NOMO-1 (cell line): ENCODE measurements at regions not wholly inside any gene's neighbourhood (a gene's known extent, or its start where the extent isn't known, plus 50 kb on each side); places are given as distances from the start of the nearest gene placed in this dataset.
A peak's percentile ranks its signal among the peaks of the same experiment; 100 is the strongest.

ENCODE experiments used
- DNase-seq, 2 experiments: peaks; one replicate each; lab custom pipeline; 2025; ENCODE audit not compliant: unreplicated experiment in 2 of 2; lab: John Stamatoyannopoulos, UW

DNA sequence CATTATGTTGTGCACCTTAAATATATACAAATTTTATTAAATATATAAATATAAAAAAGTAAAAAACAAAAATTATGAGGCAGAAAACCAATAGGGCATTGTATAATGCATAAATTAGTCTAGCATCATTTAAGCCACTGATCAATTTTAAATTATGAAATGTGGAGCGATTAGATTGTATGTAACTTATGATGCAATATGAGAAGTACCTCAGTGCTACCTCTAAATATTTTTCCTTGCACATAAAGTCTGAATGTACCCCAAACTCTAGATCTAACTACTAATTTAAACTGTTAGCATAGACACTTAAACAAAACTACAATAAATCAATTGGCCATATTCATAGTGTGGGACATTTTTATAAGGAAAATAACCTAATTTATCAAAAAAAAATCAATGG is 1178.5 kb upstream of the MIR17HG start:
- no peak for DNase-seq

DNA sequence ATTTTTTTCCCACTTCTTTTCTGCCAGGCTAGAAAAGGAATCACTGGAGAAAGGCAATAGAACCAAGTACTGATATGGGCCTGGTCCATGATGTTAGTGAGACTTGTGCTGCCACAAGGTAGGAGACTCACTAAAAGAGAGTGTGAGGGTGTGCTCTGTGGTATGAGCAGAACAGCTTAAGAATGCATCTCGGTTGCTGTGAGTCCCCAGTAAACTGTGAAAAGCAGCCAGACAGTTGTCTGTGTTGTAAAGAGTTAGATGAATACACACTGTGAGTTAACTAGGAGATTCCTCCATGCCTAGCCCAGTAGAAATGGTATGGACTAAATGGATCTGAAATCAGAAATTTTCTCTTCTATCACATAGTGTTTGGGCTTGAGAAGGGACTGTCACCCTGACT is 1177.3 kb upstream of the MIR17HG start:
- no peak for DNase-seq

DNA sequence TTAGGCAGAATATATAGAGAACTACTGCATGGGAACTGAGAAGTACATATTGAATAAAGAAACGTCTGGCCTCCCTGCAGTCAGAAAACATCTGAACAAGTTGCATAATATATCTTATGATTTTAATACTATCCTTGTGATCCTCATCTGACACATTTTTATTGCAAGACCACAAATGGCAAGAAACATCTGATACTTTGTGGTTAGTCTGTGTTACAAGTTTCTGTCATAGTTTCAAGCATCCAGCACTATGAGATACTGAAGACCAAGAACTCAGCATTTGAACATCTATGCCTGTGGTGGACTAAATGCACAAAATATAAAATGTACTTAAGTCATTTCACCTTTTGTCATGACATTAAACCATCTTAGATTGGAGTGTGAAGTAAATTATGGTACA is 1175.8 kb upstream of the MIR17HG start:
- DNase-seq, result no peak

- no peak for DNase-seq
These were observed 1170.0 kb upstream of the MIR17HG start for GRCh38 chr13:90177512-90177911.

DNA sequence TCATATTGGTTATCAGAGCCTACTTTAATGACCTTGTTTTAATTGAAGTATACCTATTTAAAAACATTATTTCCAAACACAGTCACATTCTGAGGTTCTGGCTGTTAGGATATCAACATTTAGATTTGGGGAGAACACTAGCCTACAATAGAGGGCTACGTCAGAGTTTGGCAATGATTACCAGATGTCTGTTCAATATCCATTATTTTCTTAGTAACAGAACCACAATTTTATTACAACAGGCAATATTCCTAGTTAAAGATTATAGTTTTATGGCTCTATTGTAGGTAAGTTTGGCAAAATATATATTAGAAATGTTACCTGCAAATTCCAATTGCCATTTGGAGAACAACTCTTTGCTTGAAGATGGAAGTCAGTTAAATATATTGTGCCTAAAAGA is 1163.1 kb upstream of the MIR17HG start:
- DNase-seq, result no peak

- no peak for DNase-seq
These were observed 1161.8 kb upstream of the MIR17HG start for GRCh38 chr13:90185734-90186133.

DNA sequence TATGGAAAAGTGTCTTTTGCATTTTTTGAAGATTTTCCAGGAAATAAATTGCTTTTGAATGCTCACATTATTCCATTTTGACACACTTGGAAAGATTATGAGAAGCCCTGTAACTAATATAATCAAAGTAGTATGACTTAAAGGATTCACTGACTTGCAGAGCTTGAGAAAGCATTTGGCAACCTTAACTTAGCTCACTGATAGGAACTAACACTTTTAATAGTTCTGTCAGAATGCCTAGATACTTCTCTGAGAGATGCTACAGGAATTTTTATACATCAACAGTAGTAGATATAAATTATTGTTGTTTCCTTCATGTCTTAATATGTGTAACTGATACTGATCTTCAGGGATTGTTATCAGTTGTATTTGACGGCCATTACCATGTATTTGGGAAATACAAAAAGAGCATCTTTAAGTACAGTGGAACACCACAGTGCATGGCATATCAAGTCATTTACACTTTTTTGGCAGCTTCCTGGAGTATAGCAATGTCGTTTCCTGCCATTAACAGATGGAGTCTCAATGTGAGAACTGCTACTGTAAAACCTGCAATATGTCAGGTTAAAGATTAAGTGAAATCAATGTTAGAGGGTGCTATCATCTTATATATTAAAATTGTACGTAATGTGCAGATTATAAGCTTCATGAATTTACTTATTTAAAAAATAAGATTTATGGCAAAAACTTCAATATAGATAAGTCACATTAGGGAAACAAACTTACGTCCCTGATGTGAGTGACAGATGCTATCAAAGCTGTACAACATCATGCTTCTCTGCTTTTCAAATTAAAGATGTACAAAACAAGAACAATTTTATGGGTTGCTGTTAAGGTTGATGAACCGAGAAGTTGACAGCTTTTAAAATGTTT is 1159.8 kb upstream of the MIR17HG start:
- DNase-seq, result no peak

- no peak for DNase-seq
These were observed 1159.2 kb upstream of the MIR17HG start for GRCh38 chr13:90188351-90188636.

DNA sequence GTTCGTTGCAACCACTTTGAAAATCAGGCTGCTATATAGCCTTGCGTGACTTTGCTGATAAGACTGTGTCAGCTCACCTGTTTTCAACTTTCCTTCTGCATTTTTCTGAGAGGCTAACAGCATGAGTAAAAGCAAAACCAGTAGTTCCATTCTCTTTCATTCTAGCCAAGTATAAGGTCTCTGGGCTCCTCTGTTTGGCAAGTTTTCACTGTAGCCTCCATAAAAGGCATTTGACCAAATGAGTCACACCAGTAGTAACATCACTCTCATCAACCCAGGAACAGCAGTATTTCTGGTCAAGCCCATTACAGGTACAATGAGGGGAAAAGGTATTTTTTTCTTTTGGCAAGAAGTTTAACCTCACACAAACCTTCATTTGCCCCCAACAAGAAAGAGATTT is 1149.8 kb upstream of the MIR17HG start:
- DNase-seq, result no peak

- no peak for DNase-seq
These were observed 1146.3 kb upstream of the MIR17HG start for GRCh38 chr13:90201202-90201601.

- no peak for DNase-seq
These were observed 1145.6 kb upstream of the MIR17HG start for GRCh38 chr13:90201676-90202460.

DNA sequence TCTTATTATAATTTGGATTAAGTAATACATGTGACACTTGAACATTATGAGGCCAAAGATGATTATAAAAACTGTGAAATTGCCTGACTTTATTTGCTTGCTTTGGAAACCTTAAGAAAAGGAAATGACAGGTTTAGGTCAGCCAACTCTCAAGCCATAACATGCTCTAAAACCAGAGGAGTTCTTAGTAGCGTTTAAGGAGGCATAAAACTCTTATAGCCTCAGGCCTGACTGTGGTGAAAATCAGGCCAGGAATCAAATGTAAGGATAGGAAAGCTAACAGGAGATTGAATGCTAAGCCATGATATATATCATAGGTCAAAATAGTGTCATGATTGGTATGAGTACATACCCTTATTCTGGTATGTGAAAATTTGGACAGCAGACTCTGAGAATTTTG is 1142.4 kb upstream of the MIR17HG start:
- DNase-seq, result no peak

GRCh38 chr13:90205911-90206310 is 1141.6 kb upstream of the MIR17HG start:
- DNase-seq, result no peak

DNA sequence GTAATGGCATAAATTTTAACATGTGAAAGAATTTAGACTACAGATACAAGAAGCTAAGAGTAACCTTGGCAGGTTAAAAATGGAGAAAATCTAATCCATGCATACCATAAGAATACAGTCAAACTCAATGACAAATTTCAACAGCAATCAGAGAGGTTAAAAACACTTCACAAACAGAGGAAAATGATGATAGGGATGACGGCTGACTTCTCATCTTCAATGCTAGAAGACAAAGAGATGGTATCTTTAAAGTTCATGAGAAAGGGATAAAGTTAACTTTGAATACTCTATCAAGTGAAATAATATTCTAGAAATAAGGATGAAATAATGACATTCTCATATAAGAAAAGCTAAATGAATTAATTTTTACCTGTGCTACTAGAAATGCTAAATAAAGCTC is 1130.2 kb upstream of the MIR17HG start:
- DNase-seq, result no peak

- no peak for DNase-seq
These were observed 1124.7 kb upstream of the MIR17HG start for GRCh38 chr13:90222758-90223157.

DNA sequence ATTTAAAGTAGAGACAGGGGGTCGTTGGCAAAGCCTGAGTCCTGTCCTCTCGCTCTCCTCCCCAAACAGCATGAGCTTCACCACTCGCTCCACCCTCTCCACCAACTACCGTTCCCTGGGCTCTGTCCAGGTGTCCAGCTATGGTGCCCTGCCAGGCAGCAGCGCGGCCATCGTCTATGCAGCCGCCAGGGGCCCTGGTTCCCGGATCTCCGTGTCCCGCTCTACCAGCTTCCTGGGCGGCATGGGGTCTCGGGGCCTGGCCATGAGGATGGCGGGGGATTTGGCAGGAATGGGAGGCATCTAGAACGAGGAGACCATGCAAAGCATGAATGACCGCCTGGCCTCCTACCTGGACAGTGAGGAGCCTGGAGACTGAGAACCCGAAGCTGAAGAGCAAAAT is 1117.2 kb upstream of the MIR17HG start:
- DNase-seq, result no peak

DNA sequence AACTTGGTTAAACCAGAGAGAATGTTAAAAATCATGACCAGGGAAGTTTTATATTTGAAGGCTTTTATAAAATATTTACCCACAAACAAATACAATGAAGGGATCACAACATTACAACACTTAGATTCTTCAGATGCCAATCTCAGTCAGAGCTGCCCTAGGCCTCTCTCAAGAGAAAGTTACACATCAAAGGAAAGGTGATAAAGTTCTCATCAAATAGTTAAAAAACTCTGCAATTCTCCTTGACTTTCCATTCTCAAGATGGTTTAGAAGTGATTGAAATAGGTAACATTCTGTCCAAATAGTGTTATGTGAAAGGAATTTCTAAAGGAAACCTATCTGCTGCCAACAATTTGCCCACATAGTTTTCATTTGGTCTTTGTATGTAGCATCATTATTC is 1115.2 kb upstream of the MIR17HG start:
- no peak for DNase-seq

DNA sequence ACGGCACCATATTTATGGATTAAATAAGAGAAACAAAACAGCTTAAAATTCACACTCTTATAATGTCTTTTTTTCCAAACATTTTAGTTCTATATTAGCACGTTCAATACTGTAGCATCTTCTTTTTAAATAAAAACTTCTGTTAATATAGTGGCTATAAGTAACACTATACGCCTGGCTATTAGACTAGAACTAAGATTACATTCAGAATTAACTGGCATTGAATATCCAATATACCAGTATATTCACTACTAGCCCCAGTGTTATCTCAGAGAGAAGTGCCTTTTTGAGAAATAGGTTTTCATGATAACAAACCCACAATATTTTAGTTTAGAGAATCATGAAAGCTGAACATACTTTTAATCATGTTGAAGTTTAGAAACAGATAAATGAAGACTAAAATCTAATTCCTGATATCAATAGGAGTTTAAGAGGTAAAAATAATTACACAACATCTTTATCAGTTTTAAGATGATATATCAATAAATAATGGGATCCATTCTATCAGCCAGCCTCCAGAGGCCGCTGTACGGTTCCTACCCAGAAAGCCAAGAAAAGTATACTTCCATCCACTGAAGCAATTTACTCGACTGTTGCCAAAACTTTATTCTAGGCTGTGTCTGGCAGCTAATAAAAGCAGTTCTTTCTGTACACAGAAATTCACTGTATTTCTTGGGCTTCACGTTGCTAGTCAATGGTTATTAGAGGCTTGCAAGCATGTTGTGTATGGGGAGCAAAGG is 1113.4 kb upstream of the MIR17HG start:
- DNase-seq, result no peak

DNA sequence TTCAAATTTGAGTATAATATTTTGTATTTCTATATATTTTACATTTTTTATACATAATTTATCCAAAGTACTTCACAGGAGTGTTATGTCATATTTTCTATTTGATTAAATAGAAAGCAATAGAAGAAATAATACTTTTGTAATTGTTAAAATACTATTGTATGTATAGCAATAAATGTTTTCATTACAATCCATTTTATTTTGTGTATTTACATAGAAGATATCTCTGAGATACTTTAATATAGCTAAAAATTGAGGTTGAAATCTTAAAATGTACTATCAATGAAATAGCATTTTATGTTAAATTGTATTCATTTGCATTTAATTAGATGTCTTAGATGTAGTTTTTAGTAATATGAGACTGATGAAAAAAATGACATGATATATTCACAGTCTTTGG is 1109.6 kb upstream of the MIR17HG start:
- no peak for DNase-seq

DNA sequence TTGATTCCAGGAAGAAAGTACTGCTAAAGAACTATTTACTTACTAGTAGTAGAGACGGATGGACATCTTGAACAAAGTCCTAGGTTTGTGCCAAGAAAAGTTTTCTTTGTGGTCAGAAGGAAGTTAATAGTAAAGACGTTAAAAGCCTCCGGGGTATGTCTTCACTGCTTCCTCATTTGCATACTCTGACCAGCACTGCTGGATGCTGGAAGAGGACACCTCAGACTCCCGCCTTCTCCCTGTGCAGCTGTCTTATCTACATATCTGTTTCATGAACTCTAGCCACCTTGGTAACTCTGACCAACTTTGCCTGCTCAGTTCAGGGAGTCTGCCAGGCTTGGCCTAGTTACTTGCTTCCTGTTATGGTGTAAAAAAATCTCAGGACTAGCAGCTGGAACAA is 1109.1 kb upstream of the MIR17HG start:
- DNase-seq, result peak; percentile 58 to 71

- no peak for DNase-seq
These were observed 1108.4 kb upstream of the MIR17HG start for GRCh38 chr13:90239130-90239529.

- no peak for DNase-seq
These were observed 1101.5 kb upstream of the MIR17HG start for GRCh38 chr13:90246005-90246404.
